Body of pancreas (tissue), 4 donors: ENCODE measurements at regions not wholly inside any gene's neighbourhood (a gene's known extent, or its start where the extent isn't known, plus 50 kb on each side); places are given as distances from the start of the nearest gene placed in this dataset.
"Not testable (repeated sequence)": the region's sequence is repeated elsewhere in the genome, so short reads cannot be mapped to it uniquely, and the experiment has no call there.

Experiments
- ATAC-seq: fragments of 150-250 bp; one replicate; pipeline ENCODE4 v1.9.1; 2016
- DNase-seq, 4 donors: peaks; one replicate each; pipeline ENCODE4 v3.0.0-alpha.2; 2019
- H3K27ac ChIP-seq, 4 donors: fragments of 200-600 bp; sonication (generic); 1 replicate in 3 of 4; 2 replicates in 1 of 4; pipeline versions ENCODE4 v1.5.1 to v1.6.1; 2016 to 2019; ENCODE audit warnings: mild to moderate bottlenecking in 1 of 4, mixed read lengths in 1 of 4, moderate library complexity in 1 of 4
- H3K27me3 ChIP-seq, 2 donors: fragments of 200-600 bp; sonication (generic); one replicate each; pipeline ENCODE4 v1.6.0; 2016; ENCODE audit warnings: mild to moderate bottlenecking in 1 of 2
- H3K36me3 ChIP-seq, 2 donors: fragments of 200-600 bp; sonication (generic); replicated peaks in 1 of 2; 2 replicates each; pipeline ENCODE4 v1.5.1; 2016; ENCODE audit warnings: low read depth in 2 of 2; ENCODE audit not compliant: insufficient read depth in 1 of 2
- H3K4me1 ChIP-seq: fragments of 200-600 bp; sonication (generic); one replicate; pipeline ENCODE4 v1.6.0; 2016
- H3K4me3 ChIP-seq, 2 donors: fragments of 200-600 bp; sonication (generic); 1 replicate in 1 of 2; 2 replicates in 1 of 2; pipeline ENCODE4 v1.5.1; 2016 to 2019
- H3K9me3 ChIP-seq, 3 donors: fragments of 200-600 bp; sonication (generic); 1 replicate in 2 of 3; 2 replicates in 1 of 3; pipeline ENCODE4 v1.5.1; 2016
- CTCF ChIP-seq, 7 experiments: fragments of 450-650 bp in 4 of 7; fragments of 200-600 bp in 3 of 7; sonication (generic) in 3 of 7; IDR thresholded peaks; one replicate each; pipeline ENCODE4 v1.5.1; 2016 to 2019; ENCODE audit warnings: antibody characterized with exemption in 7 of 7
- POLR2A ChIP-seq, 3 donors: fragments of 450-650 bp; IDR thresholded peaks; one replicate each; pipeline ENCODE4 v1.6.1; 2016; ENCODE audit warnings: antibody characterized with exemption in 3 of 3, mild to moderate bottlenecking in 2 of 3
- WGBS, 2 donors: methylation state at CpG; one replicate each; pipeline ENCODE4 v1.1.5; 2017; 5-methylcytosine and 5-hydroxymethylcytosine counted together
- intact Hi-C: fragments of 100-400 bp; cut with DNase I; formaldehyde crosslinking; loops from one replicate; pipeline ENCODE4 v1.15.1; 2023

- Histone ChIP-seq H3K9me3 (no peaks in the 10 kb centered on the region), H3K4me1 (no peaks in the 10 kb centered on the region), H3K4me3 (no peak overlapping the region), H3K36me3 (no peaks in the 10 kb centered on the region), H3K27ac (no peak overlapping the region), H3K27me3 (no peaks in the 10 kb centered on the region)
- DNase-seq (no peak), ATAC-seq (no peak)
- WGBS, 2 donors, result 24 to 28% methylated on average over 6 of the region's 6 CpGs
- intact Hi-C loops, result no loop called here
- TF ChIP-seq CTCF (IDR thresholded peaks at IDR 0.05) (no peak), POLR2A (IDR thresholded peaks at IDR 0.05) (no peak)
These were observed 491.9 kb upstream of the PFKP start for GRCh38 chr10:2575460-2575859.

- no peaks in the 10 kb centered on the region for H3K4me1 ChIP-seq
- 61 to 71% methylated on average over 1 of the region's 1 CpG for WGBS, 2 donors
- intact Hi-C loops, result no loop called here
- DNase-seq (no peak), ATAC-seq (no peak)
- no peaks in the 10 kb centered on the region for H3K9me3 ChIP-seq
- H3K27me3 ChIP-seq, result no peaks in the 10 kb centered on the region
- H3K4me3 ChIP-seq, result no peak overlapping the region
- H3K36me3 ChIP-seq, result no peaks in the 10 kb centered on the region
- TF ChIP-seq CTCF (IDR thresholded peaks at IDR 0.05), result no peak
- no peak for TF ChIP-seq POLR2A (IDR thresholded peaks at IDR 0.05)
- no peak overlapping the region for H3K27ac ChIP-seq
These were observed 494.7 kb upstream of the PFKP start for GRCh38 chr10:2572611-2573010.

GRCh38 chr10:2556883-2557282 is 510.5 kb upstream of the PFKP start:
- intact Hi-C loops, result no loop called here
- no peaks in the 10 kb centered on the region for H3K27me3 ChIP-seq
- H3K9me3 ChIP-seq, result no peaks in the 10 kb centered on the region
- WGBS, 2 donors, result 30 to 36% methylated on average over 1 of the region's 1 CpG
- H3K4me3 ChIP-seq, result no peak overlapping the region
- DNase-seq, result no peak
- ATAC-seq, result no peak
- H3K27ac ChIP-seq, result no peak overlapping the region
- no peaks in the 10 kb centered on the region for H3K36me3 ChIP-seq
- no peaks in the 10 kb centered on the region for H3K4me1 ChIP-seq
- TF ChIP-seq CTCF (IDR thresholded peaks at IDR 0.05) (no peak), POLR2A (IDR thresholded peaks at IDR 0.05) (no peak)

GRCh38 chr10:2548071-2548470 is 519.3 kb upstream of the PFKP start:
- intact Hi-C loops, result no loop called here
- Histone ChIP-seq H3K36me3 (no peaks in the 10 kb centered on the region), H3K27me3 (no peaks in the 10 kb centered on the region), H3K4me3 (no peak overlapping the region), H3K27ac (no peak overlapping the region), H3K9me3 (no peaks in the 10 kb centered on the region), H3K4me1 (no peaks in the 10 kb centered on the region)
- ATAC-seq (no peak), DNase-seq (no peak)
- no peak for TF ChIP-seq POLR2A (IDR thresholded peaks at IDR 0.05)
- TF ChIP-seq CTCF (IDR thresholded peaks at IDR 0.05), result no peak

- Histone ChIP-seq H3K9me3 (no peaks in the 10 kb centered on the region), H3K4me1 (no peaks in the 10 kb centered on the region), H3K4me3 (no peak overlapping the region), H3K27me3 (no peaks in the 10 kb centered on the region), H3K27ac (no peak overlapping the region), H3K36me3 (no peaks in the 10 kb centered on the region)
- ATAC-seq (no peak), DNase-seq (no peak)
- 38 to 49% methylated on average over 4 of the region's 4 CpGs for WGBS, 2 donors
- intact Hi-C loops, result no loop called here
- TF ChIP-seq POLR2A (IDR thresholded peaks at IDR 0.05) (no peak), CTCF (IDR thresholded peaks at IDR 0.05) (no peak)
These were observed 519.7 kb upstream of the PFKP start for GRCh38 chr10:2547606-2548005.

GRCh38 chr10:2546894-2547293 is 520.5 kb upstream of the PFKP start:
- H3K36me3 ChIP-seq, intact Hi-C loops, H3K27ac ChIP-seq, DNase-seq, H3K9me3 ChIP-seq, ATAC-seq, H3K4me1 ChIP-seq, H3K27me3 ChIP-seq, H3K4me3 ChIP-seq: not testable (repeated sequence)
- WGBS, 2 donors, result 80 to 85% methylated on average over 3 of the region's 3 CpGs
